OCI-LY1 (cell line): ENCODE measurements at regions not wholly inside any gene's neighbourhood (a gene's known extent, or its start where the extent isn't known, plus 50 kb on each side); places are given as distances from the start of the nearest gene placed in this dataset.

Experiments used
- CTCF ChIP-seq: fragments of 200-600 bp; sonication (generic), shearing (Covaris generic); IDR thresholded peaks from 2 replicates; pipeline ENCODE4 v1.5.1; 2017; ENCODE audit warnings: mild to moderate bottlenecking, antibody characterized with exemption, low read length, moderate library complexity, mixed read lengths
- EZH2 ChIP-seq: fragments of 200-600 bp; sonication (generic), shearing (Covaris generic); IDR thresholded peaks from 2 replicates; pipeline ENCODE4 v1.8.0; 2017; ENCODE audit warnings: borderline replicate concordance, mixed run types, mild to moderate bottlenecking, antibody characterized with exemption, low read length, moderate library complexity, mixed read lengths

- TF ChIP-seq CTCF (no peak), EZH2 (no peak)
Observed at GRCh38 chr11:112380464-112380863, 119.8 kb upstream of the PLET1 start.
